Umbilical cord (tissue), 1 donor: ENCODE measurements at regions not wholly inside any gene's neighbourhood (a gene's known extent, or its start where the extent isn't known, plus 50 kb on each side); places are given as distances from the start of the nearest gene placed in this dataset.

ENCODE experiments used
- DNase-seq: peaks from one replicate; pipeline ENCODE4 v3.0.0-alpha.2; 2015; ENCODE audit warnings: low spot score

GRCh38 chr2:155689791-155690190 is 642.7 kb downstream of the NR4A2 start:
- DNase-seq, result no peak

- DNase-seq, result no peak
Observed at GRCh38 chr2:155687181-155687580, 645.3 kb downstream of the NR4A2 start.

- DNase-seq, result no peak
Observed at GRCh38 chr2:155679647-155680046, 652.9 kb downstream of the NR4A2 start.

GRCh38 chr2:155675920-155676319 is 656.6 kb downstream of the NR4A2 start:
- no peak for DNase-seq

GRCh38 chr2:155665704-155666103 is 666.8 kb downstream of the NR4A2 start:
- DNase-seq, result no peak

- no peak for DNase-seq
Observed at GRCh38 chr2:155663265-155663664, 669.3 kb downstream of the NR4A2 start.

GRCh38 chr2:155662224-155662623 is 670.3 kb downstream of the NR4A2 start:
- no peak for DNase-seq

- no peak for DNase-seq
Observed at GRCh38 chr2:155653176-155653575, 679.3 kb downstream of the NR4A2 start.

- no peak for DNase-seq
Observed at GRCh38 chr2:155651851-155652250, 680.7 kb downstream of the NR4A2 start.

- no peak for DNase-seq
Observed at GRCh38 chr2:155645791-155646190, 686.7 kb downstream of the NR4A2 start.

- no peak for DNase-seq
Observed at GRCh38 chr2:155643056-155643775, 689.3 kb downstream of the NR4A2 start.

GRCh38 chr2:155633887-155634570 is 698.5 kb downstream of the NR4A2 start:
- no peak for DNase-seq

GRCh38 chr2:155633060-155633839 is 699.3 kb downstream of the NR4A2 start:
- no peak for DNase-seq

GRCh38 chr2:155630760-155631159 is 701.8 kb downstream of the NR4A2 start:
- DNase-seq, result no peak

GRCh38 chr2:155622443-155622842 is 710.1 kb downstream of the NR4A2 start:
- DNase-seq, result no peak

GRCh38 chr2:155600914-155601760 is 731.4 kb downstream of the NR4A2 start:
- DNase-seq, result no peak

- no peak for DNase-seq
Observed at GRCh38 chr2:155600296-155600695, 732.2 kb downstream of the NR4A2 start.

GRCh38 chr2:155599834-155600233 is 732.7 kb downstream of the NR4A2 start:
- DNase-seq, result no peak

- no peak for DNase-seq
Observed at GRCh38 chr2:155583674-155584195, 748.8 kb downstream of the NR4A2 start.

- DNase-seq, result no peak
Observed at GRCh38 chr2:155574941-155575340, 757.6 kb downstream of the NR4A2 start.

GRCh38 chr2:155547571-155547970 is 785.0 kb downstream of the NR4A2 start:
- DNase-seq, result no peak
